HCT116 (cell line): ENCODE measurements at regions not wholly inside any gene's neighbourhood (a gene's known extent, or its start where the extent isn't known, plus 50 kb on each side); places are given as distances from the start of the nearest gene placed in this dataset.

Experiments used
- CBX3 ChIP-seq: IDR thresholded peaks from 2 replicates; pipeline ENCODE4 v1.6.1; 2012; ENCODE audit warnings: low read depth
- CTCF ChIP-seq, 3 experiments: fragments of 200-600 bp in 1 of 3; sonication (generic) in 1 of 3; IDR thresholded peaks in 2 of 3; conservative IDR thresholded peaks in 1 of 3; 2 replicates each; pipeline ENCODE4 v1.5.1; 2012 to 2017; ENCODE audit warnings: low read depth in 2 of 3, low read length in 2 of 3, antibody characterized with exemption in 1 of 3, borderline replicate concordance in 1 of 3, control low read depth in 1 of 3, mild to moderate bottlenecking in 1 of 3, mixed read lengths in 1 of 3, mixed run types in 1 of 3, moderate library complexity in 1 of 3; ENCODE audit not compliant: insufficient read depth in 1 of 3
- EZH2 ChIP-seq: fragments of 200-600 bp; sonication (generic); IDR thresholded peaks from 2 replicates; pipeline ENCODE4 v1.6.1; 2017; ENCODE audit warnings: antibody characterized with exemption, mixed run types
- MAX ChIP-seq: IDR thresholded peaks from 2 replicates; pipeline ENCODE4 v1.6.1; 2012
- POLR2A ChIP-seq: IDR thresholded peaks from 2 replicates; pipeline ENCODE4 v1.7.0; 2011; ENCODE audit warnings: borderline replicate concordance; ENCODE audit not compliant: insufficient read depth, insufficient read length; ENCODE audit errors: extremely low read depth
- REST ChIP-seq: IDR thresholded peaks from 2 replicates; pipeline ENCODE4 v1.6.1; 2012; ENCODE audit warnings: low read depth
- SIN3A ChIP-seq: IDR thresholded peaks from 2 replicates; pipeline ENCODE4 v1.6.1; 2012; ENCODE audit warnings: low read depth
- TCF7L2 ChIP-seq: IDR thresholded peaks from 2 replicates; pipeline ENCODE4 v1.7.0; 2011; ENCODE audit warnings: borderline replicate concordance, inconsistent platforms; ENCODE audit not compliant: insufficient read depth, insufficient read length; ENCODE audit errors: extremely low read depth
- ZNF274 ChIP-seq: fragments of 200-500 bp; sonication (Bioruptor generic); IDR thresholded peaks from 2 replicates; pipeline ENCODE4 v1.6.1; 2014; ENCODE audit warnings: mild to moderate bottlenecking, low read depth, low read length, inconsistent platforms

GRCh38 chr11:116226731-116227130 lies 546.1 kb downstream of the BUD13 start:
- TF ChIP-seq POLR2A, result no peak
- TF ChIP-seq REST, result no peak
- TF ChIP-seq CTCF (IDR thresholded peaks at IDR 0.05 in 2 of 3, conservative IDR thresholded peaks at IDR 0.05 in 1 of 3; ENCODE audit: borderline replicate concordance in 1 of 3, insufficient read depth in 1 of 3, low read depth in 2 of 3, low read length in 2 of 3), result no peak
- TF ChIP-seq CBX3, result no peak
- no peak for TF ChIP-seq EZH2
- no peak for TF ChIP-seq ZNF274
- TF ChIP-seq MAX, result no peak
- TF ChIP-seq SIN3A, result no peak
- TF ChIP-seq TCF7L2, result no peak
